ENCODE measurements at regions not wholly inside any gene's neighbourhood (a gene's known extent, or its start where the extent isn't known, plus 50 kb on each side); places are given as distances from the start of the nearest gene placed in this dataset.

GRCh38 chr1:115495625-115496024, 146.1 kb upstream of the VANGL1 start:
- TF ChIP-seq, protein P1, sequence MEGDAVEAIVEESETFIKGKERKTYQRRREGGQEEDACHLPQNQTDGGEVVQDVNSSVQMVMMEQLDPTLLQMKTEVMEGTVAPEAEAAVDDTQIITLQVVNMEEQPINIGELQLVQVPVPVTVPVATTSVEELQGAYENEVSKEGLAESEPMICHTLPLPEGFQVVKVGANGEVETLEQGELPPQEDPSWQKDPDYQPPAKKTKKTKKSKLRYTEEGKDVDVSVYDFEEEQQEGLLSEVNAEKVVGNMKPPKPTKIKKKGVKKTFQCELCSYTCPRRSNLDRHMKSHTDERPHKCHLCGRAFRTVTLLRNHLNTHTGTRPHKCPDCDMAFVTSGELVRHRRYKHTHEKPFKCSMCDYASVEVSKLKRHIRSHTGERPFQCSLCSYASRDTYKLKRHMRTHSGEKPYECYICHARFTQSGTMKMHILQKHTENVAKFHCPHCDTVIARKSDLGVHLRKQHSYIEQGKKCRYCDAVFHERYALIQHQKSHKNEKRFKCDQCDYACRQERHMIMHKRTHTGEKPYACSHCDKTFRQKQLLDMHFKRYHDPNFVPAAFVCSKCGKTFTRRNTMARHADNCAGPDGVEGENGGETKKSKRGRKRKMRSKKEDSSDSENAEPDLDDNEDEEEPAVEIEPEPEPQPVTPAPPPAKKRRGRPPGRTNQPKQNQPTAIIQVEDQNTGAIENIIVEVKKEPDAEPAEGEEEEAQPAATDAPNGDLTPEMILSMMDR (IDR thresholded peaks at IDR 0.05), result no peak
- no peak for TF ChIP-seq POLR2A (IDR thresholded peaks at IDR 0.05)

Measured in esophagus squamous epithelium (tissue), 4 donors.